ENCODE measurements at regions not wholly inside any gene's neighbourhood (a gene's known extent, or its start where the extent isn't known, plus 50 kb on each side); places are given as distances from the start of the nearest gene placed in this dataset.

DNA sequence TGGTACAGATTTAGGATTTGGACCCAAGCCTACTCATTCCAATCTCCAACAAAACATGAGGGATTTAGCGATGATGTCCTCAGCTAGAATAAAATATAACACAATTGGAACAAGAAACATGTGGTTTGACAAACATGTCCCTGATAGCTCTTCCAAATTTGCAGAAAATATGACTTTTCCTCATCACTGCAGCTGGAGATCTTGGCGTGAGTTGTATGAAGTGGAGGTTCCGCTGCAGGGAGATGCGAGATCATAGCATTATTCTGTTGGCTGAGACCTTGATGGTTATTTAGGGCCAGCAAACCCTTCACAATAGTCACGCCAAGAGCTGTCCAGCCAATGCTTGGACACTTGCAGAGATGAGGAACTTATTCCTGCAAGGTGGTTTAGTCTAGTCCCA, 413.4 kb upstream of the TBX3 start:
- Histone ChIP-seq H3K27ac (no peak overlapping the region), H3K9me3 (no peaks in the 10 kb centered on the region), H3K27me3 (no peaks in the 10 kb centered on the region), H3K36me3 (no peaks in the 10 kb centered on the region), H3K4me1 (no peaks in the 10 kb centered on the region), H4K20me1 (no peaks in the 10 kb centered on the region), H3K9ac (no peak overlapping the region), H3K4me2 (no peak overlapping the region), H3K4me3 (no peak overlapping the region)
- TF ChIP-seq Cebpa-rat (IDR thresholded peaks at IDR 0.05): no peak

DNA sequence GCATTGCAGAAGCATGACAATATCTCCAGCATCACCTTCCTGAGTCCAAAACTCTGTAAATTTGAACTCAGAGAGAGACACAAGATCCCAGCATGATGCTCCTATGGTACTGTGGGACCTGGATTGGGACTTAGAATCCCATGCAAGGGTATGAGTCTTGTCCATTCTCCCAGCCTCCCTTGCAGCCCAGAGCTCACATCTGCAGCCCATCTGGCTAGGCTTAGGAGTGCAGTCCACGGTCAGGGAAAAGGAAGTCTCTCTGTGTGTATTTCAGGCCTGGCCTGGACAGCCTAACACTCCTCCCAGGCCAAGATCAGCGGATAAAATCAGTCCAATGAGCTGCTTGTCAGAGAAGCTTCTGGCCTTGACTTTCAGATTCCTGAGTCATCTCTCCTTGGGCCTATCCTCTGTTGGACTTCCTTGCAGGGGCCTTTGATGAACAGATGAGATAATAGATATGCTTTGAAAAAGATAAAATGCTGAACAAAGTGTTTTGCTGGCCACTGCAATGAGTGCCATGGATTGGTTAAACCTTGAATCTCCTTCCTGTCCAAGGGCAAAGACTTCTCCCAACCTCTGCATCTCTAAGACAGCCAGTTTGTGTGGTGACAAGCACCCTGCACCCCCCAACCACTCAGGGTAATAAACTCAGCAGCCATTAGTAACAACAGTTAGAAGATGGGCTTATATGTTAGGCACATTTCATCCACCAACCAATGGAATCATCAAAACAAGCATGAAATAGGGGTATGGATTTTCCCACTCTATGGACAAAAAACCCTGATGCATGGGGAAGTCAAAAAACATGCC, 412.8 kb upstream of the TBX3 start:
- Histone ChIP-seq H3K4me1 (no peaks in the 10 kb centered on the region), H4K20me1 (no peaks in the 10 kb centered on the region), H3K27ac (no peak overlapping the region), H3K36me3 (no peaks in the 10 kb centered on the region), H3K9ac (no peak overlapping the region), H3K27me3 (no peaks in the 10 kb centered on the region), H3K4me2 (no peak overlapping the region), H3K4me3 (no peak overlapping the region), H3K9me3 (no peaks in the 10 kb centered on the region)
- no peak for TF ChIP-seq Cebpa-rat (IDR thresholded peaks at IDR 0.05)

DNA sequence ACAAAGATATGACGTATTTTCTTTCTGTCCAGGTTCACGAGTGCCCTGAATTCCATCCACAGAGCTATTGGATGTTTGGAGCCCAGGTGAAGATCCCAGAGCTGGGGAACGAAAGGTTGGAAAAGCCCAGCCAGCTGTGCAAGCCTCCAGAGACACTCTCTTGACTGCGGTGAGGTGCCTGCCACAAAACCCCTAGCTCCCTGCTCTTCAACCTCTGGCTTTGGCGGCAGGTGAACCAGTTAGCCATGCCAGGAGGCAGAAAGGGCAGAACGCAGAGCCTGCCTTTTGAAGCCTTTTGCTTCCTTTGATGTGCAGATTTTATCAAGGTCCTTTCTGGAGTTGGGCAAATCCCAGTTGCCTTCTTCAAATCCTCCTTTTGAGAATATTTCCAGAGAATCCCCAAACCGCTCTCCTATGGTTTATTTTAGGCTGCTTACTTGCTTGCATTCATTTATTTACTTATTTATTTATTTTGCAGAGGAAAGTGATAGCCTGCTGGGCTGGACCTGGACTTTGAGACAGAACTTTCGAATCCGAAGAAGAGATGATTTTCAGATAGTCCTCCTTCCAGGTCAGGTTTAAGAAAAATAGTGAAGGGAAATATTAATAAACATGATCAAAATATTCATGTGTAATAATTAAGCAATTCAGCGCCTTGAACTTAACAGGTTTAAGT, 411.2 kb upstream of the TBX3 start:
- Histone ChIP-seq H3K4me1 (no peaks in the 10 kb centered on the region), H4K20me1 (no peaks in the 10 kb centered on the region), H3K4me2 (no peak overlapping the region), H3K27me3 (no peaks in the 10 kb centered on the region), H3K27ac (no peak overlapping the region), H3K36me3 (no peaks in the 10 kb centered on the region), H3K9me3 (no peaks in the 10 kb centered on the region), H3K9ac (no peak overlapping the region), H3K4me3 (no peak overlapping the region)
- no peak for TF ChIP-seq Cebpa-rat (IDR thresholded peaks at IDR 0.05)

DNA sequence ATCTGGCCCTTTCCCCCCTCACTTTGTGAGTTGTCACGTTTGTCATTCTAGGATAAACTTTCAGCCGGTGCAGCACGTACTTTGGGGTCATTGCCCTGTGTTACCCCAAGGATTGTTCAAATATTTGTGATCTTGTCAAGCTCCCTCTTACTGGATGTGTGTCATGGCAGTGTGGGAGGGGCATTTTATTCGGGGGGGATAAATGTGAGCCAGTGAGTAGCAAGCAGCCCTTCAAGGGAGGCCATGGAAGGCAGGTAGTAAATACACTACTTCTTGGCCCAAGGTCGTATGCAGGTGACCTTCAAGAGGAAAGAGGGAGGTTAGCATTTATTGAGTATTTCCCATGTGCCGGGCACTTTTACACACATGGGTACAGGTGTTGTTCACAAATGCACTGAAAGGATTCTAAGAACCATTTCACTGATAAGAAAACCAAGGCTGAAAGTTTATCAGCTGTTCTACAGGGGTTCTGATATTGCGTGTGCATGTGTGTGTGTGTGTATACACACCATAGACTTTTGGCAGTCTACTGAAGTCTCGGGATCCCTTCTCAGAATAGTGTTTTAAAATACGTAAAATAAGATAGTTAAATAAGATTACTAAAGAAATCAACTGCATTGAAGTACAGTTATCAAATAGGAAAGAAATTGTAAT, 410.3 kb upstream of the TBX3 start:
- TF ChIP-seq Cebpa-rat (IDR thresholded peaks at IDR 0.05): no peak

DNA sequence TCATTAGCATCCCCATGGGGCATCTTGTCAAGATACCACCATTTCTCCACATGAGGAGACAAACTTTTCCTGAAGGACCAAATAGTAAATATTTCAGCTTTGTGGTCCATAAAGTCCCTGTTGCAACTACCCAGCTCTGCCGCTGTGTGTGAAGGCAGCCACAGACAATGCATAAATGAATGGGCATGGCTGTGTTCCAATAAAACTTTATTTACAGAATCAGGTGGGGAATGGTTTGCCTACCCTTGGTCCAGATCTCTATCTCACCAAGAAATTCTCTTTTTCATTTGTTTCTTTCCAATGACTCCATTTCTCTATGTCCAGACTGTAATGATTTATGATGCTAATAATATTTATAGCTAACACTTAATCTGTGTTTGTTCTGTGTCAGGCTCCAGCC, 409.3 kb upstream of the TBX3 start:
- Histone ChIP-seq H3K27me3 (no peaks in the 10 kb centered on the region), H3K9ac (no peak overlapping the region), H3K4me2 (no peak overlapping the region), H3K36me3 (no peaks in the 10 kb centered on the region), H3K27ac (no peak overlapping the region), H3K4me3 (no peak overlapping the region), H4K20me1 (no peaks in the 10 kb centered on the region), H3K9me3 (no peaks in the 10 kb centered on the region), H3K4me1 (no peaks in the 10 kb centered on the region)
- no peak for TF ChIP-seq Cebpa-rat (IDR thresholded peaks at IDR 0.05)

More for the DNA sequence above, 410.3 kb upstream of the TBX3 start:
- H3K4me1 ChIP-seq: no peaks in the 10 kb centered on the region
- H3K4me2 ChIP-seq: no peak overlapping the region
- no peaks in the 10 kb centered on the region for H4K20me1 ChIP-seq
- H3K9ac ChIP-seq: no peak overlapping the region
- H3K9me3 ChIP-seq: no peaks in the 10 kb centered on the region
- no peaks in the 10 kb centered on the region for H3K27me3 ChIP-seq
- no peak overlapping the region for H3K27ac ChIP-seq
- no peaks in the 10 kb centered on the region for H3K36me3 ChIP-seq
- no peak overlapping the region for H3K4me3 ChIP-seq

DNA sequence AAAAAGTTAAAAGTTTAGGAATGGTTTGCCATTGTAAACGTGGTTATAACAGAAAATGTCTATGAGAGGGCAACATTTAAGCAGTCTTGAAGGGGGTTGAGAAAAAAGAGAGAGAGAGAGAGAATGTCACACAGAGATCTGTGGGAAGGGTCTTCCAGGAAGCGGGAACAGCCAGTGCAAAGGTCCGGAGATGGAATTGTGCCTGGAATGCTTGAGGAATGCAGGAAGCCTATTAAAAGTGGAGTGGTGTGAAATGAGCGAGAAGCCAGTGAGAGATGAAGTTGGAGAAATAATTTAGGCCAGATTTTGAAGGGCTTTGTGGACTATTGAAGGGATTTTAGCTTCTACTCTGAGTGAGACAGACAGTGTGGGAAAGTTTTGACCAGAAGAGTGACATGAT, 406.8 kb upstream of the TBX3 start:
- no peak overlapping the region for H3K9ac ChIP-seq
- no peaks in the 10 kb centered on the region for H3K36me3 ChIP-seq
- no peaks in the 10 kb centered on the region for H4K20me1 ChIP-seq
- H3K27ac ChIP-seq: no peak overlapping the region
- no peaks in the 10 kb centered on the region for H3K27me3 ChIP-seq
- no peak overlapping the region for H3K4me2 ChIP-seq
- H3K4me1 ChIP-seq: no peaks in the 10 kb centered on the region
- no peak overlapping the region for H3K4me3 ChIP-seq
- no peak for TF ChIP-seq Cebpa-rat (IDR thresholded peaks at IDR 0.05)
- no peaks in the 10 kb centered on the region for H3K9me3 ChIP-seq

DNA sequence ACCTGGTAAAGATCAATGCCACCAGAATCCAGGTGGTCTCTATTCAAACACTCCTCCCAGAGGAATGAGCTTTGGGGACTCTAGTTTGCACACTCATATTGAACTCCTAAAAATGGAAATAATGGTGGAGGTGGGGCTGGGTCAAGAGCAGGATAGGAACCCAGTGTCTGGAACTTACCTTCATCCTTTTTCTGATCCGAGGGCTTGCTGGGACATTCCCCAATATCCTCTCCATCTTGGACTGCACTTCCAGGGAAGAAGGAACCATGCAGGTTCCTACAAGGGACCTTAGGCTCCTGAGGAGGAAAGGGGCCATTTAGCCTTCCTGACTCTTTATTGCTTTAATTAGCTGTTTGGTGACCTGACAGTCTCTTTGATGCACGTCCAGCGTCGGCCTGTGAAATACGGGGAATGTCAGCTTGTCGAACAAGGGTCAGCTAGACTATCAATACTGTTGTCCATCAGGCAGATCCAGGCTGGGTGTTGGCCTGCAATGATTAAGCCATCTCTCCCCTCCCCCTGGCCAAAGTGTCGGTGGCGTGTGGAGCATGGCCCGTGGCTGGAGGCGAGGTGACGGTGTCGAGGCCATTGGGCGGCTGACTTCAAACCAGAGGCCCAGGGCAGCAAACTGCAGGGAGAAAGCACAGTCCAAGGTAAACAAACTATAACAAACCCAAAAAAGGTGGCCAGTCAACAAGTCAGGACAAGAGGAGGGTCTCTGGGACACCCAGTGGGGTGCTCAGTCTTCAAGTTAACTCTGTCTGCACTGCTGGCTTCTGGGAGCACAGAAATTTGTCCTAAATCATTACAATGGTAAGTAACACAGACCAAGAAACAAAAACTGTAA, 405.2 kb upstream of the TBX3 start:
- no peak overlapping the region for H3K4me3 ChIP-seq
- H3K4me1 ChIP-seq: no peaks in the 10 kb centered on the region
- H3K27me3 ChIP-seq: no peaks in the 10 kb centered on the region
- TF ChIP-seq Cebpa-rat (IDR thresholded peaks at IDR 0.05): no peak
- H3K9ac ChIP-seq: no peak overlapping the region
- H3K4me2 ChIP-seq: no peak overlapping the region
- no peaks in the 10 kb centered on the region for H3K9me3 ChIP-seq
- H3K27ac ChIP-seq: no peak overlapping the region
- no peaks in the 10 kb centered on the region for H4K20me1 ChIP-seq
- no peaks in the 10 kb centered on the region for H3K36me3 ChIP-seq

DNA sequence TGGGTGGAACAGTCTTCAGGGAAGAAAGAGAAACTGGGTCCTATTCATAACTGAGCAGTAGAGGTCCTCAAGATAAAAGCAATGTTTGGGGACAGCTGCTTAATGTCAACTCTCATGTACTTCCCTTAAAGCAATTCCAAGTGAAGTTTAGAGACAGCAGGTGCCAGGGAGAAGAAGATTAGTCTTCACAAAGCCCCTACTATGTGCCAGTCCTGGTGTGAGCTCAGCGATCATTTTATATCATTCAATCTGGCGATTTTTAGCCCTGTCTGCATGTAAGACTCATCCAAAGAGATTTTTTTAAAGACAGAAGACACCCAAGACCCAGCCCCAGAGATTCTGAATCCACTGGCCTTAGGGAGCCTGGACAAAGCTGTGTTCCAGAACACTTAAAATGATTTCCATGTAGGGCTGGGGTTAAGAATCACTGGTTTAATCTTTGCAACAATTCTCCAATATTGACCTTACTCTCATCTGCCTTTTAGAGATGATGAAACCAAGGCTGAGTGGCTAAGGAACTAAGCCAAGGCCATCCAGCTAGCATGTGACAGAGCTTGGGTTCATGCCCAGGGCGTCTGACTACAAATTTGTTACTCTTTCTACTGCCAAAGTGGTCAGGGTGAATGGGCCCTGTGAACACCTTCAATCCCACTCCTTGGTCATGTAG, 404.5 kb upstream of the TBX3 start:
- H3K9ac ChIP-seq: no peak overlapping the region
- H3K4me3 ChIP-seq: no peak overlapping the region
- no peaks in the 10 kb centered on the region for H3K27me3 ChIP-seq
- H3K4me2 ChIP-seq: no peak overlapping the region
- H3K36me3 ChIP-seq: no peaks in the 10 kb centered on the region
- H3K27ac ChIP-seq: no peak overlapping the region
- no peak for TF ChIP-seq Cebpa-rat (IDR thresholded peaks at IDR 0.05)
- H3K9me3 ChIP-seq: no peaks in the 10 kb centered on the region
- H3K4me1 ChIP-seq: no peaks in the 10 kb centered on the region
- no peaks in the 10 kb centered on the region for H4K20me1 ChIP-seq

DNA sequence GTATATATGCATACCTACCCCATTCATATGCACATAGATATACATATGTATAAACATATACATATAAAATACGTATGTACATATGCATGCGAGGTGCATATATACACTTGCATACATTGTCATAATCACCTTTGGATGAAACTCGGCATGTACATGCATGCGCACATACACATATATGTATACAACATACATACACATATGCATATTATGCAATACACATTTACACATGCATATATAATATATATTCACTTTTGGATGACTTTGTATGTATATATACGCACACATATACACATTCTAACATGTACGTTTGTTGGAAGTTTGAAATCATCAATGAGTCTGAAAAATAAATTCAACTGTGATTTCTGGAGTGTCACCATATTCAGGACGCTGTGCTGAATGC, 401.6 kb upstream of the TBX3 start:
- Histone ChIP-seq H3K4me1 (no peaks in the 10 kb centered on the region), H4K20me1 (no peaks in the 10 kb centered on the region), H3K27me3 (no peaks in the 10 kb centered on the region), H3K4me3 (no peak overlapping the region), H3K9me3 (no peaks in the 10 kb centered on the region), H3K36me3 (no peaks in the 10 kb centered on the region), H3K4me2 (no peak overlapping the region), H3K9ac (no peak overlapping the region), H3K27ac (no peak overlapping the region)
- no peak for TF ChIP-seq Cebpa-rat (IDR thresholded peaks at IDR 0.05)

Data from BLaER1 (cell line).